ENCODE measurements at regions not wholly inside any gene's neighbourhood (a gene's known extent, or its start where the extent isn't known, plus 50 kb on each side); places are given as distances from the start of the nearest gene placed in this dataset.

GRCh38 chr9:79862921-79863890 lies 291.4 kb downstream of the TLE4 start:
- no peak for DNase-seq

- DNase-seq, result no peak
Measured at GRCh38 chr9:79858508-79858907, 286.7 kb downstream of the TLE4 start.

DNA sequence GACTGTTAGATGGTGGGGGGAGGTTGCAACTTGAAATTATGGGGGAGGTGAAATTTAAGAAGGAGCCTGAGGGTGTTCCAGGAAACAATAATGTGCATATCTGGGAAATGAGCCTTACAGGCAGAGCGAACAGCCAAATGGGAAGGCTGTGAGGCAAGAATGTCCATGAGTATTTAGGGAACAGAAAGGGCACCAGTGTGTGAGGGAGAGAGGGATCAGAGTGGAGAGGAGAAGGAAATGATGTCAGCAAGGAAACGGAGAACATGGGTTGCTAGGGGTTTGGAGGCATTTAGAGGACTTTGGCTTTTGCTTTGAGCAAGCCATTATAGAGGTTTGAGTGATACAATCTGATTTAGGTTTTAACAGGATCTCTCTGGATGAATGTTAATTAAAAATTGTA lies 285.4 kb downstream of the TLE4 start:
- no peak for DNase-seq

- no peak for DNase-seq
Measured at GRCh38 chr9:79847074-79847473, 275.3 kb downstream of the TLE4 start.

DNA sequence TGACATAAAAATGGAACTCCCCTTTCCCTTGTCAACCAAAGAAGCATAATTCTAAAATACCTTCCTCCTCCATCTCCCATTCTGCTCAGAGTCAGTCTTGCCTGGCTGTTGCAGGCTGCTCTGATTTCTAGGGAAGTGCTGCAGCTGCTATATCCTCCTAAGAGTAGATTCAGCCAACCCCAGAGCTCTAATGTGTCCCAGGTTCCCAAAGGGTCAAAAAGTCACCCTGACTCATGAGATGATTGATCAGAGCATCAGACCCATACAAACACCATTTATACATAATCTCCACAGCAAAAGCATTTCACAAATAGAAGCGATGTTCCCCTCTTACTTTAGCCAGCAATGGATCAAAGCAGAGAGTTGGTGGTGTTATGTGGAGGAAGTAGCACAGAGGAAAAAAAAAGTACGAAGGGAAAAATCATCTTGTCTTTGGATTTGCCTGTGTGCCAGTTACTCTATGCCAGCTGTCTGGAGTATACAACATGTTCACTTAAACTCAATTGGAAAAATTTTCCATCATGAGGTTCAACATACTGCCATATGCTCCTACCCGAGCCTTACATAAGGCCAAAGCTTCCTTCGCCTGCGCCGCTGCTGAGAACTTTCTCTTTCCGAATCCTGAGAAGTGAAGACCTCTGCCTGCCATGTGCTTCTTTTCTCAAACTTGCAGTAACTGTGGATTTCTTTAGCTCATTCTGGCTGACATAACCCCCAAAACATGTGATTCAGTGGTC lies 258.0 kb downstream of the TLE4 start:
- DNase-seq, result no peak

DNA sequence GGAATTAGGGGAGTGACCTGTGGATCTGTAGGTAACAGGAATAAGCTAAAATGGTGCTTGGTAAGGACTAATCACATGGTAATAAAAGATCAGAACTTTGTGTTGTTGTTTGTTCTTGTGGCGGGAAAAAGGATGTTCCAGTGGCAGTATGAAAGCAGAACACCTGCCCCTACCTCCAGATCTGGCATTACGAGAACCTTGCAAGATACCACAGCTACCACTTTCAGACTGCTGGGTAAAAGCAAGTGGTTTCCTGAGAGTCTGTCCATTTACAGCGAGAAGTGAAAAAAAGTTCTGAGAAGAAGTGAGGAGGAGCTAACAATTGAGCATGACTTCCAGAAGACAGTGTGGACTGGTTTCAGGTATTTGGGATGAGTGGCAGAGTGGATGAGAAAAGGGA lies 252.5 kb downstream of the TLE4 start:
- no peak for DNase-seq

GRCh38 chr9:79817438-79818004 lies 245.8 kb downstream of the TLE4 start:
- no peak for DNase-seq

GRCh38 chr9:79813258-79813638 lies 241.5 kb downstream of the TLE4 start:
- no peak for DNase-seq

- DNase-seq, result no peak
Measured at GRCh38 chr9:79812507-79813257, 240.9 kb downstream of the TLE4 start.

DNA sequence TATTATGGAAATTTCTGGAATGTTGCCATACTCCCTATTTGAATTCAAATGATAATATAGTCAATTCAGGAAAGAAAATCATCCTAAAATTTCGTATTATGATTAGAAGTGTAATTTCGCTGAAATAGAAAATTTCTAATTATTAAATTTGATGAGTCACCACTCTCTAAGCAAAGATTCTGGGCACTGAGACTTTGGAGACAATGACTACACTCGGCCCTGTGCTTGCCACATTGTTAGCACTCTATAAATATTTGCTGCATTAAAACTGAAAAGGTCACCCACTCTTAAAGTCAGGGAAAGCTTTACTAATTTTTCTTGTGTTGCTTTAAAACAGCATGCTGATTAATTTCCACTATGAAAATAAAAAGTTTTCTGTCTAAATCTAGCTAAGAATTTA lies 240.3 kb downstream of the TLE4 start:
- DNase-seq, result no peak

GRCh38 chr9:79809931-79810330 lies 238.2 kb downstream of the TLE4 start:
- DNase-seq, result no peak

DNA sequence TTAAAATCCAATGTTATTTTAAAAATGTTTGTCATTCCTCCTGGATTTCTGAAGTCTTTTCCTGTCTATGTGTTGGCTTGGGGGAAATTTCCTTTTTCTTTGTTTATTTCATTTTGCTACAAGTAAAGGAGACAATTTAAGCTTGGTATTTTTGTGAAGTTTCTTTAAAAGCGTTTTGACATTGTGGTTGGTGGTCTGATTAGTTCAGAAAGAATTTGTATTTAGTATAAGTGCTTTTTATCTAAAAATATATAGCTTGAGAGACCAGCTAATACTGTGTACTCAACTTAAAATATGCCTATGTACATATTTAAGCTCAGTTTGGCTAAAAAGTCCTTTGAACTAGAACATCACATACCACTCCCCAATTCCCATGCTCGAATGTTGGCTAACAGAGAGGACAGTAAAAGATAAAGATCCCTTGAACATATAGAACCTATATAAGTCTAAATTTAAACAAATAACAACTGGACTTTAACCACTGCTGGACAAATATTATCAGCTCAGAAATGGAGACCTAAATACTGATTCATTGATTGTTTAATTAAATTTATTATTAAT lies 237.6 kb downstream of the TLE4 start:
- DNase-seq, result no peak

- no peak for DNase-seq
Measured at GRCh38 chr9:79807971-79808370, 236.2 kb downstream of the TLE4 start.

- DNase-seq, result no peak
Measured at GRCh38 chr9:79806086-79806485, 234.3 kb downstream of the TLE4 start.

- no peak for DNase-seq
Measured at GRCh38 chr9:79801459-79801858, 229.7 kb downstream of the TLE4 start.

- DNase-seq, result no peak
Measured at GRCh38 chr9:79800578-79800977, 228.8 kb downstream of the TLE4 start.

- DNase-seq, result no peak
Measured at GRCh38 chr9:79799691-79800335, 228.0 kb downstream of the TLE4 start.

DNA sequence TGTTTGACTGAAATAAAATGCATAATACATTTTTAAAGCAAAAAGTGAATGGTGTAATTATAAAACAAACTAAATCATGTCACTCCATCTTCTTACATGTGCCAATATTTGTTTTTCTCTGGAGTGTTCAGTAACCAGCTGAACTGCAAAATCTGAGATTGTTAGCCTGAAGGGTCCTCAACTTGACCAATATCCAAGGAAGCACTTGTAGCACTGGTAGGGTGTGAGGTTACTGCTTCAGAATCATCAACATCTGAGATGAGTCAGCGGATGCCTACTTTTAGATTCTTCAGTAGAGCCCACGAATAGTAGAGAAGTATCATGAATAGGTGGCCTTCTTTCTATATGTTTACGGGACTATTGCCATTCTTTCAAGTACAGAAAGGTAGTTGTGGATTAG lies 226.7 kb downstream of the TLE4 start:
- no peak for DNase-seq

- DNase-seq, result no peak
Measured at GRCh38 chr9:79796411-79796810, 224.6 kb downstream of the TLE4 start.

GRCh38 chr9:79788662-79789061 lies 216.9 kb downstream of the TLE4 start:
- no peak for DNase-seq

DNA sequence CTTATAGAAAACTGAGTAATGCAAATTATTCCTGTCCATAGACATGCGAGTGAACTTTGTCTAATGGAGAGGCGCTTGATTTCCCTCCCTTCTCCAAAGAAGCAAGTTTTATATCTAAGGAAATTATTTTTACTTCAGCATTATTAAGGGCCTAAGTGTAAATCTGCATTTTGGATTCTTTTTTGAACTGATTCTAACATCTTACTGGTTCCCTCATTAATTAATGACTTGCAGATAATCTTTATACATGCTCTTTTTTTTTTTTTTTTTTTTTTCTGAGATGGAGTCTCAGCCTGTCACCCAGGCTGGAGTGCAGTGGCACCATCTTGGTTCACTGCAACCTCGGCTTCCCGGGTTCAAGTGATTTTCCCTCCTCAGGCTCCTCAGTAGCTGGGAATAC lies 209.5 kb downstream of the TLE4 start:
- no peak for DNase-seq

Data from left kidney (tissue), 1 donor.